Bronchial epithelial cell (primary cell): ENCODE measurements at regions not wholly inside any gene's neighbourhood (a gene's known extent, or its start where the extent isn't known, plus 50 kb on each side); places are given as distances from the start of the nearest gene placed in this dataset.

Experiments used
- DNase-seq: peaks from one replicate; pipeline ENCODE4 v3.0.0-alpha.2; 2010; ENCODE audit warnings: low read depth
- FAIRE-seq: peaks from 2 replicates; lab custom pipeline; 2011; peaks lifted over from hg19 to GRCh38; lab: Jason Lieb, UNC
- H3K27me3 ChIP-seq: 2 replicates; pipeline ENCODE4 v1.5.1; 2011; ENCODE audit warnings: low read length; ENCODE audit not compliant: control insufficient read depth, insufficient read depth
- H3K36me3 ChIP-seq: 2 replicates; pipeline ENCODE4 v1.5.1; 2011; ENCODE audit warnings: low read length; ENCODE audit not compliant: control insufficient read depth, insufficient read depth
- H3K4me3 ChIP-seq: 2 replicates; pipeline ENCODE4 v1.5.1; 2011; ENCODE audit warnings: mild to moderate bottlenecking, low read depth, low read length, control low read depth
- CTCF ChIP-seq: IDR thresholded peaks from 2 replicates; pipeline ENCODE4 v1.5.1; 2011; ENCODE audit warnings: mild to moderate bottlenecking, moderate library complexity, low read length, control low read depth, inconsistent platforms; ENCODE audit not compliant: insufficient read depth, severe bottlenecking

DNA sequence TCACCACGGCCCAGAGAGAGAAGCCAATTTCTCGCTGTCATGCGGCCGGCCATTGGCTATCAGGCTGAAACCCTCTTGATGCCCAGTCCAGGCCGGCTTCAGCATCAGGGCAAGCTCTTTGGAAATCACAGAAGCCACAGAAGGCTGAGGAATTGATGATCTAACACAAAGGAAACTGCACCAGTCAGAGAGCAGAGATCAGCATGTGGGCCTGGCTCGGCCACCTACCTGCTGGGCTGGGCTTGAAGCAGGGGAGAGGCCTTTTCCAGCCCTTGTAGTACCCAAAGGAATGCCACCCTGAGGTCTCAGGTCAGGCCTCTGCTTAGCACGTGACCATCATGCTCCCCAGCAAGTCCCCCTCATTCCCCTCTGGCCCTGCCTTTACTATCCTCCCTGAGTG, 119.1 kb downstream of the TLE3 start:
- Histone ChIP-seq H3K4me3 (no peak overlapping the region), H3K27me3 (peaks cover 8% of the 10 kb centered on the region), H3K36me3 (no peaks in the 10 kb centered on the region)
- FAIRE-seq (no peak), DNase-seq (no peak)
- TF ChIP-seq CTCF, result no peak

DNA sequence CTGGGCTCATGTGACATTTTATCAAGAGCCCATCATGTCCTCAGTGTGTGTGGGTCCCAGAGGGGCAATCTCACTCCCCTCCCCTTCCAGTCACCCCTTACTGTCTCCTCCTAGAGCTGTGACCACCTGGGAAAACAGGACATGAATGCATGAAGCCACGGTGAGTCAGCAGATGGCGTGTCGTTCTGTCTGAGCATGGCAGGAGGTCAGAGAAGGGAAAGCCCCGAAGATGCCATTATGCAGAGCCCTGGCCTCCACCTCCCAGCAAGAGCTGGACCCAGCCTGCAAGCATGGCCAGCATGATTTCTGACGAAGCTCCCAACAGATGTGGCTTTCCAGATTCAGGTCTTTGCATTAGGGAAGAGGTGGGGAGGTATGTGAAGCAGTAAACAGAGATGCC, 118.5 kb downstream of the TLE3 start:
- Histone ChIP-seq H3K27me3 (peaks cover 10% of the 10 kb centered on the region), H3K4me3 (no peak overlapping the region), H3K36me3 (no peaks in the 10 kb centered on the region)
- peak; percentile 9 for TF ChIP-seq CTCF
- DNase-seq (peak; percentile 42), FAIRE-seq (no peak)

DNA sequence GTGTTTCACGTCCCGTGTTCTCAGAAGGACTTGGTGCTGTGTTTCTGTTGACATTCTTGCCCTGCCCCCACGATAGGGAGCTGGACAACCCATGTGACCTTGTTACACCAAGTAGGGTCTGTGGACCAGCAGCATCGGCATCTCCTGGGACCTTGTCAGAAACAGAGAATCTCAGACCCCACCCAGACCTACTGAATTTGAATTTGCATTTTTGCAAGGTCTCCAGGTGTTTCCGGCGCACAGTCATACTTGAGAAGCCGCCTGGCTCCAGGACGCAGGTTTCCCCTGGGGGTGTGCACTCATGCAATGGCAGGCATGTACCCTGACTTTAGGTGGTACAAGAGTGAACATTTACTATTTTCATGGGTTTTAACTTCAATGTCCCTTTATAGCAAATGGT, 117.9 kb downstream of the TLE3 start:
- no peak for FAIRE-seq
- TF ChIP-seq CTCF, result no peak
- Histone ChIP-seq H3K4me3 (no peak overlapping the region), H3K36me3 (no peaks in the 10 kb centered on the region), H3K27me3 (peaks cover 10% of the 10 kb centered on the region)
- no peak for DNase-seq

DNA sequence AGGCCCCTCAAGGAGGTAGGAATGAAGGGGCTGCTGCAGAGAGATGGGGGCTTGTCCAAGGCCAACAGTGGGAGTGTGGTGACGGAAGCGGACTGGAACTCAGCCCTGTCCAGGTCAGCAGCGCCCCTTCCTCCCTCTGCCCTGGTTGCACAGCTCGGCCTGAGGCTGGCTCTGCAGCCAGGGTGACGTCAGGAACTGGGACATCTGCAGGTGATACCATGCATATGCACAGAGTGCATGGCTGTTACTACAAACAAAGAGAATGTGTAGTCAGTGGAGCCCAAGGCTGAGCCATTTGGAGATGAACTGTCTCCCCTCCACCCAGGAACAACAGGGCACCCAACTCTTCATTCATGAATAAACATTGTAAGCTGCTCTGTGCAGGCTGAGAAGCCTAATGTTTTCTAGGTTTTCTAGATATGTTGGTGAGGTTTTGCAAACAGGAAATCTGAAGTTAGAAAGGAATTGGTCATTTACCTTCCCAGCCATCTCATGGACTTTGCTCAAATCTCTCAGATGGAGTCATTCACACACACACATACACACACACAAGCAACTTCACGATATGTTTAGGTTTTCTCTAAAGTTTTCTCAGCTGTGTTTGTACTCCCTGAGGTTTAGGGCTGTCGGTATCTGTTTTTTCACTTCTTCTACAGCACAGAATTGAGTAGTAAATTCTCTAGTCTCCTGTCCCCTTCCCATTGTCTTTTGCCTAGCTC, 117.2 kb downstream of the TLE3 start:
- FAIRE-seq (no peak), DNase-seq (no peak)
- Histone ChIP-seq H3K27me3 (peaks cover 10% of the 10 kb centered on the region), H3K36me3 (no peaks in the 10 kb centered on the region), H3K4me3 (no peak overlapping the region)
- TF ChIP-seq CTCF, result no peak

DNA sequence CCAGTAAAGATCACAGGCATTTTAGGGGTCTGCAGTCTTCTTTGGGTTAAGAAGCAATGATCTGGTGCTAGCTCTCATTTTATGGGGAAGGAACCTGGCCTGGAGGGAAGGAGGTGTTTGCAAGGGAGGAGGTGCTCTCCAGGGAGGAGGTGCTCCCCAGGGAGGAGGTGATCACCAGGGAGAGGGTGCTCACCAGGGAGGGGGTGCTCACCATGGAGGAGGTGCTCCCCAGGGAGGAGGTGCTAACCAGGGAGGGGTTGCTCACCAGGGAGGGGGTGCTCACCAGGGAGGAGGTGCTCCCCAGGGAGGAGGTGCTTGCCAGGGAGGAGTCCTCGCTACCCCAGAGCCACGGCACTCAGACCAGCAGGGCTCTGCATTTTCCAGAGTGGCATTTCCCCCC, 115.7 kb downstream of the TLE3 start:
- no peaks in the 10 kb centered on the region for H3K36me3 ChIP-seq
- FAIRE-seq (no peak), DNase-seq (no peak)
- no peak overlapping the region for H3K4me3 ChIP-seq
- H3K27me3 ChIP-seq, result peaks cover 15% of the 10 kb centered on the region
- no peak for TF ChIP-seq CTCF
